ENCODE measurements at regions not wholly inside any gene's neighbourhood (a gene's known extent, or its start where the extent isn't known, plus 50 kb on each side); places are given as distances from the start of the nearest gene placed in this dataset.

- H3K4me1 ChIP-seq: no peaks in the 10 kb centered on the region
- intact Hi-C loops (cut with DNase I): no loop called here
- no peak for TF ChIP-seq CTCF (IDR thresholded peaks at IDR 0.05)
- H3K9me3 ChIP-seq: no peaks in the 10 kb centered on the region
- H3K36me3 ChIP-seq: no peaks in the 10 kb centered on the region
- H3K4me3 ChIP-seq: no peak overlapping the region
- ATAC-seq: peak in 1 of 4 donors; percentile 38
- no peak for DNase-seq
- no peaks in the 10 kb centered on the region for H3K27me3 ChIP-seq
- no peak for FAIRE-seq
- WGBS, 2 donors: 47 to 48% methylated on average over 3 of the region's 3 CpGs
- no peak overlapping the region for H3K27ac ChIP-seq
Measured at GRCh38 chr18:56030060-56030459, 442.1 kb upstream of the TCF4 start.

- 0 to 4% methylated on average over 1 of the region's 1 CpG for WGBS, 2 donors
- Histone ChIP-seq H3K36me3 (no peaks in the 10 kb centered on the region), H3K27ac (no peak overlapping the region), H3K4me1 (no peaks in the 10 kb centered on the region), H3K27me3 (no peaks in the 10 kb centered on the region), H3K9me3 (no peaks in the 10 kb centered on the region), H3K4me3 (no peak overlapping the region)
- no peak for TF ChIP-seq CTCF (IDR thresholded peaks at IDR 0.05)
- intact Hi-C loops (cut with DNase I): no loop called here
- ATAC-seq: peak; percentile 46 to 83 (median 60)
- no peak for DNase-seq
- no peak for FAIRE-seq
Measured at GRCh38 chr18:56028514-56028913, 440.5 kb upstream of the TCF4 start.

GRCh38 chr18:56026509-56026908 is 438.5 kb upstream of the TCF4 start:
- Histone ChIP-seq H3K27ac (no peak overlapping the region), H3K9me3 (no peaks in the 10 kb centered on the region), H3K4me1 (no peaks in the 10 kb centered on the region), H3K36me3 (no peaks in the 10 kb centered on the region), H3K27me3 (no peaks in the 10 kb centered on the region), H3K4me3 (no peak overlapping the region)
- no peak for DNase-seq
- intact Hi-C loops (cut with DNase I): no loop called here
- ATAC-seq: no peak
- 38 to 77% methylated on average over 2 of the region's 2 CpGs for WGBS, 2 donors
- no peak for FAIRE-seq
- TF ChIP-seq CTCF (IDR thresholded peaks at IDR 0.05): no peak

GRCh38 chr18:56021809-56022195 is 433.8 kb upstream of the TCF4 start:
- FAIRE-seq (no peak), DNase-seq (no peak), ATAC-seq (no peak)
- Histone ChIP-seq H3K4me3 (no peak overlapping the region), H3K9me3 (no peaks in the 10 kb centered on the region), H3K27ac (no peak overlapping the region), H3K4me1 (no peaks in the 10 kb centered on the region), H3K36me3 (no peaks in the 10 kb centered on the region), H3K27me3 (no peaks in the 10 kb centered on the region)
- no peak for TF ChIP-seq CTCF (IDR thresholded peaks at IDR 0.05)
- 88 to 100% methylated on average over 1 of the region's 1 CpG for WGBS, 2 donors
- intact Hi-C loops (cut with DNase I): no loop called here

- DNase-seq: no peak
- no peak for FAIRE-seq
- Histone ChIP-seq H3K4me1 (no peaks in the 10 kb centered on the region), H3K27me3 (no peaks in the 10 kb centered on the region), H3K9me3 (no peaks in the 10 kb centered on the region), H3K4me3 (no peak overlapping the region), H3K36me3 (no peaks in the 10 kb centered on the region), H3K27ac (no peak overlapping the region)
- intact Hi-C loops (cut with DNase I): no loop called here
- WGBS, 2 donors: 78 to 85% methylated on average over 1 of the region's 1 CpG
- no peak for TF ChIP-seq CTCF (IDR thresholded peaks at IDR 0.05)
- ATAC-seq: no peak
Measured at GRCh38 chr18:56021136-56021808, 433.3 kb upstream of the TCF4 start.

Data from pancreas (tissue), 10 donors.